ENCODE measurements at regions not wholly inside any gene's neighbourhood (a gene's known extent, or its start where the extent isn't known, plus 50 kb on each side); places are given as distances from the start of the nearest gene placed in this dataset.

- TF ChIP-seq EP300 (IDR thresholded peaks at IDR 0.05): no peak
- no peak for TF ChIP-seq POLR2A (IDR thresholded peaks at IDR 0.05)
- no peak for TF ChIP-seq POLR2AphosphoS5 (IDR thresholded peaks at IDR 0.05)
- no peak for TF ChIP-seq CTCF (IDR thresholded peaks at IDR 0.05)
Observed at GRCh38 chr11:33531743-33532181, 168.9 kb downstream of the C11orf91 start.

All from suprapubic skin (tissue), 4 donors.